ENCODE measurements at regions not wholly inside any gene's neighbourhood (a gene's known extent, or its start where the extent isn't known, plus 50 kb on each side); places are given as distances from the start of the nearest gene placed in this dataset.

GRCh38 chr12:43151441-43151981, 400.5 kb downstream of the ADAMTS20 start:
- Histone ChIP-seq H3K9me3 (ENCODE audit: control insufficient read depth, low read length) (no peaks in the 10 kb centered on the region), H3K4me3 (ENCODE audit: extremely low read depth, insufficient read depth, low read length, poor library complexity, severe bottlenecking) (no peak overlapping the region), H3K27ac (ENCODE audit: low read depth, low read length, severe bottlenecking) (no peak overlapping the region), H3K36me3 (ENCODE audit: control insufficient read depth, insufficient read depth, low read length) (no peaks in the 10 kb centered on the region), H3K4me1 (ENCODE audit: control insufficient read depth, insufficient read depth, low read length, poor library complexity, severe bottlenecking) (no peaks in the 10 kb centered on the region)
- 83% methylated on average over 1 of the region's 4 CpGs; no CpG with 5 or more reads in 1 of the 2 experiments for WGBS, 2 experiments (ENCODE audit: insufficient coverage in 2 of 2)

- no peaks in the 10 kb centered on the region for H3K4me1 ChIP-seq (ENCODE audit: control insufficient read depth, insufficient read depth, low read length, poor library complexity, severe bottlenecking)
- H3K27ac ChIP-seq (ENCODE audit: low read depth, low read length, severe bottlenecking), result no peak overlapping the region
- WGBS, 2 experiments (ENCODE audit: insufficient coverage in 2 of 2), result no CpG with 5 or more reads among the region's 2 CpGs
- no peaks in the 10 kb centered on the region for H3K9me3 ChIP-seq (ENCODE audit: control insufficient read depth, low read length)
- H3K4me3 ChIP-seq (ENCODE audit: extremely low read depth, insufficient read depth, low read length, poor library complexity, severe bottlenecking), result no peak overlapping the region
- no peaks in the 10 kb centered on the region for H3K36me3 ChIP-seq (ENCODE audit: control insufficient read depth, insufficient read depth, low read length)
These were observed 403.3 kb downstream of the ADAMTS20 start for GRCh38 chr12:43148691-43149090.

- Histone ChIP-seq H3K4me1 (ENCODE audit: control insufficient read depth, insufficient read depth, low read length, poor library complexity, severe bottlenecking) (no peaks in the 10 kb centered on the region), H3K9me3 (ENCODE audit: control insufficient read depth, low read length) (no peaks in the 10 kb centered on the region), H3K36me3 (ENCODE audit: control insufficient read depth, insufficient read depth, low read length) (no peaks in the 10 kb centered on the region), H3K27ac (ENCODE audit: low read depth, low read length, severe bottlenecking) (no peak overlapping the region), H3K4me3 (ENCODE audit: extremely low read depth, insufficient read depth, low read length, poor library complexity, severe bottlenecking) (no peak overlapping the region)
- 100% methylated on average over 1 of the region's 1 CpG; no CpG with 5 or more reads in 1 of the 2 experiments for WGBS, 2 experiments (ENCODE audit: insufficient coverage in 2 of 2)
These were observed 404.1 kb downstream of the ADAMTS20 start for GRCh38 chr12:43147878-43148277.

GRCh38 chr12:43145481-43145880, 406.5 kb downstream of the ADAMTS20 start:
- Histone ChIP-seq H3K4me1 (ENCODE audit: control insufficient read depth, insufficient read depth, low read length, poor library complexity, severe bottlenecking) (no peaks in the 10 kb centered on the region), H3K36me3 (ENCODE audit: control insufficient read depth, insufficient read depth, low read length) (no peaks in the 10 kb centered on the region), H3K27ac (ENCODE audit: low read depth, low read length, severe bottlenecking) (no peak overlapping the region), H3K9me3 (ENCODE audit: control insufficient read depth, low read length) (no peaks in the 10 kb centered on the region), H3K4me3 (ENCODE audit: extremely low read depth, insufficient read depth, low read length, poor library complexity, severe bottlenecking) (no peak overlapping the region)
- 90% methylated on average over 2 of the region's 2 CpGs; no CpG with 5 or more reads in 1 of the 2 experiments for WGBS, 2 experiments (ENCODE audit: insufficient coverage in 2 of 2)

- no peaks in the 10 kb centered on the region for H3K36me3 ChIP-seq (ENCODE audit: control insufficient read depth, insufficient read depth, low read length)
- H3K27ac ChIP-seq (ENCODE audit: low read depth, low read length, severe bottlenecking), result no peak overlapping the region
- no peak overlapping the region for H3K4me3 ChIP-seq (ENCODE audit: extremely low read depth, insufficient read depth, low read length, poor library complexity, severe bottlenecking)
- H3K9me3 ChIP-seq (ENCODE audit: control insufficient read depth, low read length), result no peaks in the 10 kb centered on the region
- no peaks in the 10 kb centered on the region for H3K4me1 ChIP-seq (ENCODE audit: control insufficient read depth, insufficient read depth, low read length, poor library complexity, severe bottlenecking)
These were observed 408.7 kb downstream of the ADAMTS20 start for GRCh38 chr12:43143278-43143677.

- H3K4me1 ChIP-seq (ENCODE audit: control insufficient read depth, insufficient read depth, low read length, poor library complexity, severe bottlenecking), result peaks cover 9% of the 10 kb centered on the region
- H3K27ac ChIP-seq (ENCODE audit: low read depth, low read length, severe bottlenecking), result no peak overlapping the region
- no peaks in the 10 kb centered on the region for H3K36me3 ChIP-seq (ENCODE audit: control insufficient read depth, insufficient read depth, low read length)
- no peaks in the 10 kb centered on the region for H3K9me3 ChIP-seq (ENCODE audit: control insufficient read depth, low read length)
- WGBS, 2 experiments (ENCODE audit: insufficient coverage in 2 of 2), result no CpG with 5 or more reads among the region's 1 CpG
- H3K4me3 ChIP-seq (ENCODE audit: extremely low read depth, insufficient read depth, low read length, poor library complexity, severe bottlenecking), result no peak overlapping the region
These were observed 419.7 kb downstream of the ADAMTS20 start for GRCh38 chr12:43132291-43132690.

- Histone ChIP-seq H3K4me1 (ENCODE audit: control insufficient read depth, insufficient read depth, low read length, poor library complexity, severe bottlenecking) (peaks cover 9% of the 10 kb centered on the region), H3K36me3 (ENCODE audit: control insufficient read depth, insufficient read depth, low read length) (no peaks in the 10 kb centered on the region), H3K4me3 (ENCODE audit: extremely low read depth, insufficient read depth, low read length, poor library complexity, severe bottlenecking) (no peak overlapping the region), H3K27ac (ENCODE audit: low read depth, low read length, severe bottlenecking) (no peak overlapping the region), H3K9me3 (ENCODE audit: control insufficient read depth, low read length) (no peaks in the 10 kb centered on the region)
- 78 to 100% methylated on average over 1 of the region's 1 CpG for WGBS, 2 experiments (ENCODE audit: insufficient coverage in 2 of 2)
These were observed 420.7 kb downstream of the ADAMTS20 start for GRCh38 chr12:43131301-43131700.

- Histone ChIP-seq H3K4me3 (ENCODE audit: extremely low read depth, insufficient read depth, low read length, poor library complexity, severe bottlenecking) (no peak overlapping the region), H3K4me1 (ENCODE audit: control insufficient read depth, insufficient read depth, low read length, poor library complexity, severe bottlenecking) (peaks cover 9% of the 10 kb centered on the region), H3K9me3 (ENCODE audit: control insufficient read depth, low read length) (no peaks in the 10 kb centered on the region), H3K27ac (ENCODE audit: low read depth, low read length, severe bottlenecking) (no peak overlapping the region), H3K36me3 (ENCODE audit: control insufficient read depth, insufficient read depth, low read length) (no peaks in the 10 kb centered on the region)
- 100% methylated on average over 1 of the region's 3 CpGs; no CpG with 5 or more reads in 1 of the 2 experiments for WGBS, 2 experiments (ENCODE audit: insufficient coverage in 2 of 2)
These were observed 424.0 kb downstream of the ADAMTS20 start for GRCh38 chr12:43127886-43128549.

- no peak overlapping the region for H3K27ac ChIP-seq (ENCODE audit: low read depth, low read length, severe bottlenecking)
- H3K4me1 ChIP-seq (ENCODE audit: control insufficient read depth, insufficient read depth, low read length, poor library complexity, severe bottlenecking), result peaks cover 8% of the 10 kb centered on the region
- H3K9me3 ChIP-seq (ENCODE audit: control insufficient read depth, low read length), result no peaks in the 10 kb centered on the region
- WGBS, 2 experiments (ENCODE audit: insufficient coverage in 2 of 2), result 100% methylated on average over 1 of the region's 2 CpGs
- no peaks in the 10 kb centered on the region for H3K36me3 ChIP-seq (ENCODE audit: control insufficient read depth, insufficient read depth, low read length)
- no peak overlapping the region for H3K4me3 ChIP-seq (ENCODE audit: extremely low read depth, insufficient read depth, low read length, poor library complexity, severe bottlenecking)
These were observed 425.2 kb downstream of the ADAMTS20 start for GRCh38 chr12:43126652-43127375.

- Histone ChIP-seq H3K27ac (ENCODE audit: low read depth, low read length, severe bottlenecking) (no peak overlapping the region), H3K4me3 (ENCODE audit: extremely low read depth, insufficient read depth, low read length, poor library complexity, severe bottlenecking) (no peak overlapping the region), H3K4me1 (ENCODE audit: control insufficient read depth, insufficient read depth, low read length, poor library complexity, severe bottlenecking) (no peaks in the 10 kb centered on the region), H3K9me3 (ENCODE audit: control insufficient read depth, low read length) (no peaks in the 10 kb centered on the region), H3K36me3 (ENCODE audit: control insufficient read depth, insufficient read depth, low read length) (no peaks in the 10 kb centered on the region)
These were observed 428.5 kb downstream of the ADAMTS20 start for GRCh38 chr12:43123461-43123860.

- no peak overlapping the region for H3K27ac ChIP-seq (ENCODE audit: low read depth, low read length, severe bottlenecking)
- H3K4me3 ChIP-seq (ENCODE audit: extremely low read depth, insufficient read depth, low read length, poor library complexity, severe bottlenecking), result no peak overlapping the region
- no peaks in the 10 kb centered on the region for H3K36me3 ChIP-seq (ENCODE audit: control insufficient read depth, insufficient read depth, low read length)
- no CpG with 5 or more reads among the region's 1 CpG for WGBS, 2 experiments (ENCODE audit: insufficient coverage in 2 of 2)
- no peaks in the 10 kb centered on the region for H3K9me3 ChIP-seq (ENCODE audit: control insufficient read depth, low read length)
- no peaks in the 10 kb centered on the region for H3K4me1 ChIP-seq (ENCODE audit: control insufficient read depth, insufficient read depth, low read length, poor library complexity, severe bottlenecking)
These were observed 431.9 kb downstream of the ADAMTS20 start for GRCh38 chr12:43120150-43120549.

Measured in mesodermal cell (in vitro differentiated cells).